Activated naive CD4-positive, alpha-beta T cell treated with anti-CD3 and anti-CD28 coated beads, Interleukin-2, amount 50 U/mL, for 72 hours (primary cell): ENCODE measurements at regions not wholly inside any gene's neighbourhood (a gene's known extent, or its start where the extent isn't known, plus 50 kb on each side); places are given as distances from the start of the nearest gene placed in this dataset.
A peak's percentile ranks its signal among the peaks of the same experiment; 100 is the strongest.
"Not testable (repeated sequence)": the region's sequence is repeated elsewhere in the genome, so short reads cannot be mapped to it uniquely, and the experiment has no call there.

Experiments
- ATAC-seq, 2 donors: fragments of 150-1000 bp; cut with Tn5 transposase; 2 replicates each; pipeline ENCODE4 v1.10.0; 2021; ENCODE audit warnings: mild to moderate bottlenecking in 2 of 2, moderate library complexity in 2 of 2
- DNase-seq, 2 donors: peaks; one replicate each; pipeline ENCODE4 v3.0.0; 2021 to 2022; ENCODE audit warnings: low spot score in 2 of 2
- H3K27ac Mint-ChIP-seq, 2 donors: one replicate each; pipeline ENCODE4 v1.8.0; 2022; ENCODE audit warnings: mild to moderate bottlenecking in 2 of 2, mixed read lengths in 2 of 2
- H3K36me3 Mint-ChIP-seq, 2 donors: one replicate each; pipeline ENCODE4 v1.8.0; 2022; ENCODE audit warnings: mixed read lengths in 2 of 2
- H3K9me3 Mint-ChIP-seq, 2 donors: one replicate each; pipeline ENCODE4 v1.8.0; 2022; ENCODE audit warnings: mixed read lengths in 2 of 2

DNA sequence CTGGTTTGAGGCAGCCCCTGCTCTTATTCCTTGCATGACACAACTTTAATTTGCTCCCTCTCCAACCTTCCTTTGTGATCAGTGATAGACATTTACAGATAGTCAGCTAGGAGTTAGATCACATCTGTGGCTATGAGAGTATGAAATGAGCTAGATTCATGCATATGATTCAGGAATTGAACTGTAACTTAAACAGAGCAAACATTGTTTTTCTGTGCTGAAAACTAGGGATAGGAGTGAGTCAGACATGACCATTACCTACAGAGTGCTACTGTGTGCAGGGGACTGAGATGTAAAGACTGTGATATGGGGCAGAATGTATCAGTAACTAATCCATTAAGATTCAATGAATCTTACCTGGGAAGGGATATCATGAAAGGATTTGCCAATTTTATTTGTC lies 279.4 kb upstream of the SPTLC3 start:
- ATAC-seq = no peak

DNA sequence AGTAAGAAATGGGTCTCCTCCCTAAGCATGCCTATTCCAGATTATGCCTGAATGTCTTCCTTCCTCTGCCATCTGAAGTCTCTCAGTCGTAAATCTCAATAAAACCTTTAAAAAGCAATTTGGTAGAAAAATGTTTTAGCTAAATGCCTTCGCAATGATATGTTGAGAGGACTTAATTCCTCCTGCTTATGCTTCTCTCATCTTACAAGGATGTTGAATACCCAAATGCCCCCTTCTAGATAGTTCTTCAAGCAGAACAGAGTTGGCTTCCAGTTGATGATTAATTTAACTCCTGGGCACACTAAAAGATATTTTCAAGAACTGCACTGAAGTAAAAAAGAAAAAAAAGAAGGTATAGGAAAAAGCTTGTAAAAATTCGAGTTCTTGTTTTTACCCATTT lies 275.0 kb upstream of the SPTLC3 start:
- no peaks in the 10 kb centered on the region for H3K36me3 Mint-ChIP-seq
- no peak overlapping the region for H3K27ac Mint-ChIP-seq
- DNase-seq (no peak), ATAC-seq (no peak)
- peaks cover 5 to 13% of the 10 kb centered on the region in 2 donors for H3K9me3 Mint-ChIP-seq

More for the DNA sequence above, 279.4 kb upstream of the SPTLC3 start:
- DNase-seq = no peak
- H3K9me3 Mint-ChIP-seq = peaks cover 0 to 7% of the 10 kb centered on the region in 2 donors
- H3K36me3 Mint-ChIP-seq = no peaks in the 10 kb centered on the region
- no peak overlapping the region for H3K27ac Mint-ChIP-seq

DNA sequence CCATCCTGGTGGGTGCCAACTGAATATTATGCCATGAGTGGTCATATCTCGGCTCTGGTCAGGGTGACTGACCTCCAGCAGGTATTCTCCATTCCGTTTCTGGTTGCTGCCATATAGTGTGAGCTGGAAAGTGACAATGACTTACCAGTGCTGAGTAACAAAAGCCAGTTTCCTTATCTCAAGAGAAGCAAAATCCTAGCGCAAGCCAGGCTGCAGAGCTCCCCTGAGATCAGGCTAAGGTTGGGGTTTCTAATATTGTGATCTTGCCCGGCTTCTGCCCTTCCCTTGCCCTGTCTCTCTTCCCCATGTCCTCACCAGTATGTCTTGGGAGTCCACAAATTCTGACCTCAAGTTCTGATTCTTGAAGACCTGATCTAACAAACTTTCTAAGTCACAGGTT lies 271.3 kb upstream of the SPTLC3 start:
- no peak overlapping the region for H3K27ac Mint-ChIP-seq
- no peak for ATAC-seq
- peaks cover 5 to 13% of the 10 kb centered on the region in 2 donors for H3K9me3 Mint-ChIP-seq
- no peaks in the 10 kb centered on the region for H3K36me3 Mint-ChIP-seq
- DNase-seq = no peak

DNA sequence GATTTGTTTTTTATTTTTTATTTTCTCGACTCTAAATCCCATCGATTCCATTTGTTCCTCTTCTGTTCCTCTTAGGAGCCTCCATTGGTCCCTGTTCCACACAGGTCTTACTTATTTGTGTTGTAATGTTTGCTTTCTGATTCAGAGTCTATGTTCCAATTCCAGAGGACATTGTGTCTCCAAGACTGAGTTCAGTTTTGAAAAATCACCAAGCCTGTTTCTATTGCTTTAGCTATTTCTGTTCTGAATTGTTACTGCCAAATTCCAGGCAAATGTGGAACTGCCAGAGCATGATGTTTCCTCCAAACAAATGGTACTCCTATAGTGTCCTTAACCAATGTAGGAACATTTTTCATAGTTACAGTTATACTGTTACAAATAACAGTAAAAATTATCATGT lies 270.9 kb upstream of the SPTLC3 start:
- H3K27ac Mint-ChIP-seq = no peak overlapping the region
- no peaks in the 10 kb centered on the region for H3K36me3 Mint-ChIP-seq
- no peak for DNase-seq
- peaks cover 5 to 13% of the 10 kb centered on the region in 2 donors for H3K9me3 Mint-ChIP-seq
- no peak for ATAC-seq

DNA sequence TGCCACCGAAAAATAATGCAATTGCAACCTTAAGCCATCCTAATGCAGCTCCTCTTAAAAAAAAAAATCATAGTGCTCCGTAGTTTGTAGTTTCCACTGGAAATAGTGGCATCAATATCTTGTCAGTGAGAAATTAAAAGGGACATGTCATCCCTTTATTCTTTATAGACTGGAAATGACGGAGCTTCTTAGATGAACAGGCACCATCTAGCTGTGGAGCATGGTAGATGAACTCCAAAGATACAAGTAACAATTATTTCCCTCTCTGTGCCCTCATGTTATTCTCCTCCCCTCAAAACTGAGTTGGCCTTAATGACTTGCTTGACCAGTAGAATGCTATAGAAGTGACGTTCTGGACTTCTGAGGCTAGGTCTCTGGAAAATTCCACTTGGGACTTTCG lies 268.1 kb upstream of the SPTLC3 start:
- no peak for ATAC-seq
- Mint-ChIP-seq H3K27ac (no peak overlapping the region), H3K9me3 (peaks cover 5 to 13% of the 10 kb centered on the region in 2 donors), H3K36me3 (no peaks in the 10 kb centered on the region)
- DNase-seq = no peak

DNA sequence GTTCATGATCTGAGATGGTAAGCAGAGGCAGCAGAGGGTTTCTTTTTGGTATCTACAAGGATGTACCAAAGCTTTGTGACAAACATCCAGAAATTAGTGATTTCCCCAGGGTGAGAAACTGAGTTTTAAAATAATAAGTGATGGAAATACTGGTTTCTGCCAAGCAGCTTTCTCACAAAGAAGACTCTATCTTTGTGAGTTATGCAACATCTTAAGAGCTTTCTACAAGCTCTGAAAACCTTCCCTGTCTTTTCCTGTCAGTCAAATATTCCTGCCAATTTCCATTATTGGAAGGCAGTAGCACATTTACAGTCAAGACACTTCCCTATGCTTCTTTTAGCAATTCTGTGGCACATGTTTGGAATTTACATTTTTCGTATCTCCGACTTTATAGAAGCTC lies 264.7 kb upstream of the SPTLC3 start:
- H3K36me3 Mint-ChIP-seq = no peaks in the 10 kb centered on the region
- no peak for DNase-seq
- no peak for ATAC-seq
- H3K9me3 Mint-ChIP-seq = no peaks in the 10 kb centered on the region
- no peak overlapping the region for H3K27ac Mint-ChIP-seq

DNA sequence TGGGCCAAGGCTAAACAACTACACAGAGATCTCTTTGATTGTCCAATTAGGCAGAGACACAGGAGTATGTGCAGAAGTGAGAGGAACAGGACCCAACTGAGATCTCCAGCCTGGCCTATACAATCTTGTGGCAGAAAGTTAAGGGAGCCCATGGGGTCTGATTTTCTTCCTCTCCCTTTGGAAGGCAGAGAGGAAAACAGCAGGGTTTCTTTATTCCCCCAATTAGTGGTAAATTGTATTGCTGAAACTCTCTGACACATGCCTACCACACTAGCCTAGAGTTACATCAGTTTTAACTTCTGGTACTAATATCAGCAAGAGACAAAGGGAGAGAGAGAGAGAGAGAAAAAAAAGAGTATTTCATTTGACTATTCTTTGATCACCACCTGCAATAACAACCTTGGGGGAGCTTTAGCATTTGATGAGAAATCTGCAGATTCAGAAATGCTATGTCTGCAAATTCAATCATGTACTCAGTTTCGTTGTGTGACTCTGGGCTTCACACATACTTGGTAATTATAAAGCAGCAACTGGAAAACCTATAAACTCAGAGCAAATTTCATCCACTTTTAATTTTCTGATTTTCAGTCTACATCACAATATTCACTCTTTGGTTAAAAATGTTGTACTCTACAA lies 260.3 kb upstream of the SPTLC3 start:
- Mint-ChIP-seq H3K9me3 (peaks cover 4 to 11% of the 10 kb centered on the region in 2 donors), H3K36me3 (no peaks in the 10 kb centered on the region), H3K27ac (peak overlapping the region in 1 of 2 donors; percentile 60)
- DNase-seq (no peak), ATAC-seq (no peak)

DNA sequence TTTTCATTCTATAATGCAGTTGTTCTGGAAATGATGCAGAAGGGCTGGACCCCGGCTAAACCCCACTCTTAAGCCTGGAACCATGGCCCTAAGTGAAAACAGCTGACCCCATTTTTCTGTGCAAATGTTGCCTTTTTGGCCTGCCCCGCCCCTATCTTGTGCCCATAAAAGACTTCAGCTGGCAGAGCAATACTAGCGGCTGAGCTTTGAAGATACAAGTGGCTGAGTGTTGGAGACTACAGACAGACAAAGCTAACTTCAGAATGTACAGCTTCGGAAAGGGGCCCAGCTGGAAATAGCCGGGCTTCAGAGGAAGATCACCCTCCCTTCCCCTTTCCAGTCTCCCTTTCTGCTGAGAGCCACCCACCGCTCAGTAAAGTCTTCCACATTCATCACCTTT lies 258.6 kb upstream of the SPTLC3 start:
- no peak for DNase-seq
- no peak for ATAC-seq
- H3K9me3 Mint-ChIP-seq = peaks cover 10 to 16% of the 10 kb centered on the region in 2 donors
- no peak overlapping the region for H3K27ac Mint-ChIP-seq
- H3K36me3 Mint-ChIP-seq = no peaks in the 10 kb centered on the region

DNA sequence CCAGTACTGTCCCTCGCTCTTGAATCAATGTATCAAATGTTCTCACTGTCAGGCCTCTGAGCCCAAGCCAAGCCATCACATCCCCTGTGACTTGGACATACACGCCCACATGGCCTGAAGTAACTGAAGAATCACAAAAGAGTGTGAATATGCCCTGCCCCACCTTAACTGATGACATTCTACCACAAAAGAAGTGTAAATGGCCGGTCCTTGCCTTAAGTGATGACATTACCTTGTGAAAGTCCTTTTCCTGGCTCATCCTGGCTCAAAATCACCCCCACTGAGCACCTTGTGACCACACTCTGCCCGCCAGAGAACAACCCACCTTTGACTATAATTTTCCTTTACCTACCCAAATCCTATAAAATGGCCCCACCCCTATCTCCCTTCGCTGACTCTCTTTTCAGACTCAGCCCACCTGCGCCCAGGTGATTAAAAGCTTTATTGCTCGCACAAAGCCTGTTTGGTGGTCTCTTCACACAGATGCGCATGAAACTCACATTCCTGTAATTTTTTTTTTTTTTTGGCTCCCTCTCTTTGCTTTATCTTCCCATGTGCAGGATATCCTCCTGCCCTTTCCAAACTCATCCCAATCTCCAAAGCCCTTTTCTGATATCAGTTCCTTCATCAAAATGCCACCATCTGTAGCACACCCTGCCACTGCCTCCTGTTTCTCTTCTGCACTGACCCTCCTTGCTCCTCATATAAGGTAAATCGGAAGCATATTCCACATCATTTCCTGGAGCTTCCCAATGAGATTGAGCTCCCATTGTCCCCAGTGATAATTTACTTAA lies 255.7 kb upstream of the SPTLC3 start:
- not testable (repeated sequence) for DNase-seq, H3K27ac Mint-ChIP-seq, ATAC-seq, H3K36me3 Mint-ChIP-seq
- peaks cover 17 to 21% of the 10 kb centered on the region in 2 donors for H3K9me3 Mint-ChIP-seq

DNA sequence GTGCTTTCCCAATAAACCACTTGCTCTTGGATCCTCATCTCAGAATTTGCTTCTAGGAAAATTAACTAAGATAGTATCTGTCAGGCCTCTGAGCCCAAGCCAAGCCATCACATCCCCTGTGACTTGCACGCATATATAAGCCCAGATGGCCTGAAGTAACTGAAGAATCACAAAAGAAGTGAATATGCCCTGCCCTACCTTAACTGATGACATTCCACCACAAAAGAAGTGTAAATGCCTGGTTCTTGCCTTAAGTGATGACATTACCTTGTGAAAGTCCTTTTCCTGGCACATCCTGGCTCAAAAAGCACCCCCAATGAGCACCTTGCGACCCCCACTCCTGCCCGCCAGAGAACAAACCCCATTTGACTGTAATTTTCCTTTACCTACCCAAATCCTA lies 255.0 kb upstream of the SPTLC3 start:
- DNase-seq, H3K27ac Mint-ChIP-seq: not testable (repeated sequence)

DNA sequence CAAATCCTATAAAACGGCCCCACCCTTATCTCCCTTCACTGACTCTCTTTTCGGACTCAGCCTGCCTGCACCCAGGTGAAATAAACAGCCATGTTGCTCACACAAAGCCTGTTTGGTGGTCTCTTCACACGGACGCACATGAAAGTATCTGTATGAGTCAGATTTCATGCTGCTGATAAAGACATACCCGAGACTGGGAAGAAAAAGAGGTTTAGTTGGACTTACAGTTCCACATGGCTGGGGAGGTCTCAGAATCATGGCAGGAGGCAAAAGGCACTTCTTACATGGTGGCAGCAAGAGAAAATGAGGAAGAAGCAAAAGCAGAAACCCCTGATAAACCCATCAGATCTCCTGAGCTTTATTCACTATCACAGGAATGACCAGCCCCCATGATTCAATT lies 249.3 kb upstream of the SPTLC3 start:
- ATAC-seq, H3K27ac Mint-ChIP-seq, DNase-seq, H3K36me3 Mint-ChIP-seq: not testable (repeated sequence)
- peaks cover 10 to 12% of the 10 kb centered on the region in 2 donors for H3K9me3 Mint-ChIP-seq

More for the DNA sequence above, 255.0 kb upstream of the SPTLC3 start:
- ATAC-seq, H3K36me3 Mint-ChIP-seq: not testable (repeated sequence)
- H3K9me3 Mint-ChIP-seq = peaks cover 17 to 21% of the 10 kb centered on the region in 2 donors

DNA sequence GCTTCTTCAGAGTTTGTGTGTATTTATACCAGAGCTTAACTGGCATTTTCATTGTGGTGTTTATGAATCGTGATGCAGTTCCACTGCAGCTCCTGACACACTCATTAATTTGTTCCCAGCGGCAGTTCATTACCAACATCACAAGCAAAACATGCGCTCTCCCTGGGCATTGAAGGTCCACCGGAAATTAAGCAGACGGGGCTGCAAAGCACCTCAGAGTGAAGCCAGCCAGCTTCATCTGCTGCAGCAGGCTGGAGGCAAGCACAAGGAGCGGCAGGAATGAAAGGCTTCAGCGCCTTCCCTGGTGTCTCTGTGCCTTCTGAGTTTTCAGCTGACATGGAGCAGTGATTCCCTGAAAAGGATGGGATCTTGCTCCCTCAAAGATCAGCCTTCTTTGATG lies 246.0 kb upstream of the SPTLC3 start:
- DNase-seq = no peak
- Mint-ChIP-seq H3K9me3 (peaks cover 7% of the 10 kb centered on the region in 2 donors), H3K36me3 (no peaks in the 10 kb centered on the region), H3K27ac (no peak overlapping the region)
- no peak for ATAC-seq

DNA sequence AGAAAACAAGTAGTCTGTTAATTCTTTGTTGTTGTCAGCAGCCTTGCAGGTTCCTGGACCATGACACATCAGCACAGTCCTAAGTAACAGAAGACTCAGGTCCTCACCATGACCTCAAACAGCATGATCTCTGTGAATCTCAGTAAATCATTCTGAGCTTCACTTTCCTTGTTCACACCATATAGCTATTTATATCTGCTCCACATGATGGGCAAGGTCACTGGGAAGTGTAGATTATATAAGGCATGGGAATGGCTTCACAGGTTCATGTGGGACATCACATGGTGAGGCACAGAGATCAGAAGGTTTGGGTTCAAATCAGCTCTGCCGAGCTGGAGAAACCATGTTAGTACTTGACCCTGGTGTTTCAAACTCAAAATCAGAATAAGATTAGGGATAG lies 245.4 kb upstream of the SPTLC3 start:
- no peak for DNase-seq
- Mint-ChIP-seq H3K27ac (no peak overlapping the region), H3K36me3 (no peaks in the 10 kb centered on the region), H3K9me3 (peaks cover 6 to 7% of the 10 kb centered on the region in 2 donors)
- no peak for ATAC-seq

DNA sequence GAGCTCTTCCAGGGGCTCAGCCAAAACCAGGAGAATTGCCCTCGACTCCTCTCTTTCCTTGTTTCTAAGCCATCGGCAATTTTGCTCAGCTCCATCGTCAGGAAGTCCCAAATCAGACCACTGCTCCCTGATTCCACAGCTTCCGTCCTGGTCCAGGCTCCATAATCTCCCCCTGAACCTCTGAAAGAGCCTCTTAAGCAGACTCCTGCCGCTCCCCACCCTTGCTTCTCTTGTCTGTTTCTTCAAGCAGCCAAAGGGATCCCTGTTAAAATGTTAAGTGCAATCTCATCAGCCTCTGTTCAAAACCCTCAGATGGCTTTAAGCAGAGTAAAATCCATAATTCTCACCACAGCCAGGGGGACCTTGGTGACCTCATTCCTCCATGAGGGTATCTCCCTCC lies 244.7 kb upstream of the SPTLC3 start:
- DNase-seq = no peak
- no peaks in the 10 kb centered on the region for H3K36me3 Mint-ChIP-seq

DNA sequence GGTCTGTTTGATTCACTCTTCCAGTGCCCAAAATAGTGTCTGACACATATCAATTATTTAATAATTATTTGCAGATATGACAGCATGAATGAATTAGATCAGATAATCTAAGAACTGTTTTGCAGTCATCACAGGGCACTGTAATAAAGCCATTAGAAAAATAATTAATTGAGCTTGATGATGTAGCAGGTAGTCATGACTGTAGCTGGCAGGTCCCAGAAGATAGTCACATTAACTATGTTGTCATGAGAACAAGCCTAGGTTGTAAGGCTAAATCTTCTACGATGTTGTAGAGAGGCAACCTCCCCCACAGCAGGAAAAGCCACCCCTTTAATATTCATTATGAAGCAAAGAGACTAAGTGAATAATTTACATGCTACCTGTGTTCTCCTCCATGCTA lies 243.9 kb upstream of the SPTLC3 start:
- Mint-ChIP-seq H3K9me3 (peaks cover 6 to 7% of the 10 kb centered on the region in 2 donors), H3K27ac (no peak overlapping the region), H3K36me3 (no peaks in the 10 kb centered on the region)
- ATAC-seq = no peak
- DNase-seq = no peak

More for the DNA sequence above, 244.7 kb upstream of the SPTLC3 start:
- Mint-ChIP-seq H3K27ac (no peak overlapping the region), H3K9me3 (peaks cover 6 to 7% of the 10 kb centered on the region in 2 donors)
- ATAC-seq = no peak

DNA sequence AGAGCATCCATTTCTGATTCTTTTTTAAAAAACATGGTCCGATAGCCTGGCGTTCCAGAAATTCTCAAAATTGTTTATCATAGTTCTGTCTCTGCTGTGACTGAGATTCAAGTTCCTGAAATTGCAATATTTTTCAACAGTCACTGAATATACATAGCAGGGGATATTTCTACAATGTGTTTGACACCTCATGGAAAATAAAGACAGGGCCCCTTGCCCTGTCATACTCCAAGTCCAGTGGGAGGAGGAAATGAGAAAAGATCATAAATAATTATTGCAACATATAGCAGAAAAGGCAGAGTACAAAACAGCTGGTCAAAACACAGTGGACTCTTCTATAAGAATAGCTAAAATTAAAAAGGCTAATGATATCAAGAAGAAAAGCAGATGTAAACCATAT lies 234.8 kb upstream of the SPTLC3 start:
- Mint-ChIP-seq H3K9me3 (peaks cover 3 to 5% of the 10 kb centered on the region in 2 donors), H3K36me3 (no peaks in the 10 kb centered on the region), H3K27ac (no peak overlapping the region)
- DNase-seq (no peak), ATAC-seq (no peak)

DNA sequence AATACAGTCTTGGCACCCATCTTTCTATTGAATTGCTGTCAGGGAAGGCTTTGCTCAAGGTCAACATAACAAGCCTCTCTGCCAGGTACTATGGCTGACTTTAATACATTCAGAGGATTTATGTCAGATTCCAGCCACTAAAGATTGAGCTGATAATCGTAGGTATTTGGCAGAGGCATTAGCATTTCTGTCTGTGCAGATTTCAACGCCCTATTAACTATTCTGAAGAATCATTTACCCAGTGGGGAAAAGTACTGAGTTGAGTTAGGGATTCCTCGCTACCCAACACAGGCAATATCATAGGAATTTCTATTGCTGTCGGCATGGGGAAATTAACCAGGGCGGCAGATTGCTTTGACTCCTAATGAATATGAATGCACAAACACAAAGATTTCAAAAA lies 233.7 kb upstream of the SPTLC3 start:
- Mint-ChIP-seq H3K36me3 (no peaks in the 10 kb centered on the region), H3K27ac (no peak overlapping the region), H3K9me3 (peaks cover 3 to 5% of the 10 kb centered on the region in 2 donors)
- DNase-seq = no peak
- ATAC-seq = no peak

DNA sequence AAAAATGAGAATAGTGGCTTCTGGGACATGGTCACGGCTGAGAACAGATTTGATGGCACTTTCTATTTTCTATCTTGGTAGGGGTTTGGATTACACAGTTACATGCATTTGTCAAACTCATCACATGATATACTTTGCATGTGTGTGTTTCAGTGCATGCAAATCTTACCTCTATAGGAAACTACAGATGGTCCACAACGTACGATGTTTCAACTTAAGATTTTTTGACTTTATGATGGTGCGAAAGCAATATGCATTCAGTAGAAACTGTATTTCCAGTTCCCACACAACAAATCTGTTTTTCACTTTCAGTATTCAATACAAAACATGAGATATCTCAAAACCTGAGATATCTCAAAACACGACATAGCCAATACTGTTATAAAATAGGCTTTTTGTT lies 231.8 kb upstream of the SPTLC3 start:
- H3K27ac Mint-ChIP-seq = no peak overlapping the region
- H3K9me3 Mint-ChIP-seq = peaks cover 0 to 5% of the 10 kb centered on the region in 2 donors

More for the DNA sequence above, 231.8 kb upstream of the SPTLC3 start:
- ATAC-seq = no peak
- no peak for DNase-seq
- no peaks in the 10 kb centered on the region for H3K36me3 Mint-ChIP-seq
